ENCODE measurements at regions not wholly inside any gene's neighbourhood (a gene's known extent, or its start where the extent isn't known, plus 50 kb on each side); places are given as distances from the start of the nearest gene placed in this dataset.

- no TSS peak for BruUV-seq (replicated peaks)
- ChIA-PET POLR2A (ENCODE audit: low non-redundant PET) (no interaction called here), CTCF (no interaction called here)
- H3K9me3 ChIP-seq (ENCODE audit: low read depth, low read length, poor library complexity, severe bottlenecking), result peaks cover 12% of the 10 kb centered on the region
- H3K27me3 ChIP-seq (replicated peaks; ENCODE audit: insufficient read depth, low read depth, low read length, poor library complexity), result no peaks in the 10 kb centered on the region
- H3K4me3 ChIP-seq (ENCODE audit: low read depth, low read length, poor library complexity, severe bottlenecking), result no peak overlapping the region
- TF ChIP-seq EZH2 (IDR thresholded peaks at IDR 0.05; ENCODE audit: borderline replicate concordance, low read depth, low read length, poor library complexity, severe bottlenecking), result no peak
- no peak for TF ChIP-seq CTCF (conservative IDR thresholded peaks at IDR 0.05; ENCODE audit: low read depth, low read length)
- no peaks in the 10 kb centered on the region for H3K36me3 ChIP-seq (ENCODE audit: insufficient read depth, low read length, poor library complexity, severe bottlenecking)
- H3K27ac ChIP-seq (ENCODE audit: low read depth, low read length, poor library complexity, severe bottlenecking), result no peak overlapping the region
- no peaks in the 10 kb centered on the region for H3K4me1 ChIP-seq (ENCODE audit: insufficient read depth, low read length, poor library complexity, severe bottlenecking)
- no peak for DNase-seq (ENCODE audit: low spot score)
- intact Hi-C loops (cut with micrococcal nuclease; ENCODE audit: unreplicated experiment), result no loop called here
Observed at GRCh38 chr4:35820003-35820402, 424.3 kb downstream of the ARAP2 start.

GRCh38 chr4:35824231-35824630 is 420.1 kb downstream of the ARAP2 start:
- ChIA-PET POLR2A (ENCODE audit: low non-redundant PET) (no interaction called here), CTCF (no interaction called here)
- H3K9me3 ChIP-seq (ENCODE audit: low read depth, low read length, poor library complexity, severe bottlenecking), result peaks cover 6% of the 10 kb centered on the region
- intact Hi-C loops (cut with micrococcal nuclease; ENCODE audit: unreplicated experiment), result no loop called here
- no peak for TF ChIP-seq EZH2 (IDR thresholded peaks at IDR 0.05; ENCODE audit: borderline replicate concordance, low read depth, low read length, poor library complexity, severe bottlenecking)
- TF ChIP-seq CTCF (conservative IDR thresholded peaks at IDR 0.05; ENCODE audit: low read depth, low read length), result no peak
- no TSS peak for BruUV-seq (replicated peaks)
- H3K4me3 ChIP-seq (ENCODE audit: low read depth, low read length, poor library complexity, severe bottlenecking), result no peak overlapping the region
- no peak overlapping the region for H3K27ac ChIP-seq (ENCODE audit: low read depth, low read length, poor library complexity, severe bottlenecking)
- H3K36me3 ChIP-seq (ENCODE audit: insufficient read depth, low read length, poor library complexity, severe bottlenecking), result no peaks in the 10 kb centered on the region
- H3K27me3 ChIP-seq (replicated peaks; ENCODE audit: insufficient read depth, low read depth, low read length, poor library complexity), result no peaks in the 10 kb centered on the region
- DNase-seq (ENCODE audit: low spot score), result no peak
- no peaks in the 10 kb centered on the region for H3K4me1 ChIP-seq (ENCODE audit: insufficient read depth, low read length, poor library complexity, severe bottlenecking)

GRCh38 chr4:35835893-35836292 is 408.4 kb downstream of the ARAP2 start:
- ChIA-PET POLR2A (ENCODE audit: low non-redundant PET) (no interaction called here), CTCF (no interaction called here)
- intact Hi-C loops (cut with micrococcal nuclease; ENCODE audit: unreplicated experiment), result no loop called here
- H3K27ac ChIP-seq (ENCODE audit: low read depth, low read length, poor library complexity, severe bottlenecking), result no peak overlapping the region
- no peaks in the 10 kb centered on the region for H3K36me3 ChIP-seq (ENCODE audit: insufficient read depth, low read length, poor library complexity, severe bottlenecking)
- no peak for TF ChIP-seq EZH2 (IDR thresholded peaks at IDR 0.05; ENCODE audit: borderline replicate concordance, low read depth, low read length, poor library complexity, severe bottlenecking)
- no peak for TF ChIP-seq CTCF (conservative IDR thresholded peaks at IDR 0.05; ENCODE audit: low read depth, low read length)
- H3K4me1 ChIP-seq (ENCODE audit: insufficient read depth, low read length, poor library complexity, severe bottlenecking), result no peaks in the 10 kb centered on the region
- BruUV-seq (replicated peaks), result no TSS peak
- peaks cover 3% of the 10 kb centered on the region for H3K9me3 ChIP-seq (ENCODE audit: low read depth, low read length, poor library complexity, severe bottlenecking)
- H3K4me3 ChIP-seq (ENCODE audit: low read depth, low read length, poor library complexity, severe bottlenecking), result no peak overlapping the region
- H3K27me3 ChIP-seq (replicated peaks; ENCODE audit: insufficient read depth, low read depth, low read length, poor library complexity), result no peaks in the 10 kb centered on the region
- no peak for DNase-seq (ENCODE audit: low spot score)
